ENCODE measurements at regions not wholly inside any gene's neighbourhood (a gene's known extent, or its start where the extent isn't known, plus 50 kb on each side); places are given as distances from the start of the nearest gene placed in this dataset.

GRCh38 chr1:112251766-112252506, 144.1 kb upstream of the CTTNBP2NL start:
- ChIA-PET POLR2A (no interaction called here), CTCF (interaction anchor here (0.7 kb wide), 1 partner anchor 9 kb away, joined by 3 read pairs; no protein-coding TSS in a partner anchor)
- Histone ChIP-seq H3K36me3 (ENCODE audit: control insufficient read depth in 2 of 2, insufficient read depth in 1 of 2, low read length in 2 of 2) (no peaks in the 10 kb centered on the region), H3K4me1 (ENCODE audit: control insufficient read depth, insufficient read depth, low read length) (no peaks in the 10 kb centered on the region), H3K27ac (ENCODE audit: extremely low read depth, low read depth, low read length) (no peak overlapping the region), H3K4me3 (ENCODE audit: low read depth, low read length) (no peak overlapping the region), H3K9me3 (ENCODE audit: control insufficient read depth, insufficient read depth, low read depth, low read length) (no peaks in the 10 kb centered on the region)
- TF ChIP-seq ZBTB11 (tag by site-specific recombination; conservative IDR thresholded peaks at IDR 0.05; ENCODE audit: low read depth) (no peak), GLIS1 (tag by site-specific recombination; IDR thresholded peaks at IDR 0.05) (no peak), OSR2 (tag by site-specific recombination; IDR thresholded peaks at IDR 0.05) (no peak), ZNF560 (tag by site-specific recombination; IDR thresholded peaks at IDR 0.05; ENCODE audit: borderline replicate concordance) (no peak), MZF1 (tag by site-specific recombination; IDR thresholded peaks at IDR 0.05; ENCODE audit: borderline replicate concordance) (no peak), ZNF10 (tag by site-specific recombination; IDR thresholded peaks at IDR 0.05) (no peak), ZNF157 (tag by site-specific recombination; IDR thresholded peaks at IDR 0.05) (no peak), SALL2 (tag by site-specific recombination; IDR thresholded peaks at IDR 0.05; ENCODE audit: borderline replicate concordance) (no peak), ZNF302 (tag by site-specific recombination; IDR thresholded peaks at IDR 0.05; ENCODE audit: low read depth) (no peak), AEBP2 (tag by site-specific recombination; IDR thresholded peaks at IDR 0.05; ENCODE audit: borderline replicate concordance) (no peak), ZNF223 (tag by site-specific recombination; IDR thresholded peaks at IDR 0.05) (no peak), ZNF391 (tag by site-specific recombination; IDR thresholded peaks at IDR 0.05; ENCODE audit: borderline replicate concordance, low read depth) (no peak), KLF17 (tag by site-specific recombination; IDR thresholded peaks at IDR 0.05) (no peak), ZNF776 (tag by site-specific recombination; IDR thresholded peaks at IDR 0.05; ENCODE audit: borderline replicate concordance) (no peak), ZNF140 (tag by site-specific recombination; IDR thresholded peaks at IDR 0.05) (no peak), SCRT2 (tag by site-specific recombination; IDR thresholded peaks at IDR 0.05) (no peak), ZNF76 (tag by site-specific recombination; IDR thresholded peaks at IDR 0.05; ENCODE audit: borderline replicate concordance, low read depth) (no peak), ZNF48 (tag by site-specific recombination; IDR thresholded peaks at IDR 0.05) (no peak), ZNF777 (tag by site-specific recombination; IDR thresholded peaks at IDR 0.05; ENCODE audit: borderline replicate concordance) (no peak), ZNF155 (tag by site-specific recombination; IDR thresholded peaks at IDR 0.05) (no peak)

GRCh38 chr1:112253366-112253765, 142.6 kb upstream of the CTTNBP2NL start:
- H3K4me1 ChIP-seq (ENCODE audit: control insufficient read depth, insufficient read depth, low read length) = no peaks in the 10 kb centered on the region
- no peak overlapping the region for H3K4me3 ChIP-seq (ENCODE audit: low read depth, low read length)
- POLR2A ChIA-PET = no interaction called here
- H3K9me3 ChIP-seq (ENCODE audit: control insufficient read depth, insufficient read depth, low read depth, low read length) = no peaks in the 10 kb centered on the region
- no peaks in the 10 kb centered on the region for H3K36me3 ChIP-seq (ENCODE audit: control insufficient read depth in 2 of 2, insufficient read depth in 1 of 2, low read length in 2 of 2)
- CTCF ChIA-PET = no interaction called here
- no peak overlapping the region for H3K27ac ChIP-seq (ENCODE audit: extremely low read depth, low read depth, low read length)
- no peak for TF ChIP-seq OSR2 (tag by site-specific recombination; IDR thresholded peaks at IDR 0.05)
- no peak for TF ChIP-seq ZFP3 (tag by site-specific recombination; IDR thresholded peaks at IDR 0.05; ENCODE audit: low read depth)
- no peak for TF ChIP-seq ZBTB26 (tag by site-specific recombination; optimal IDR thresholded peaks at IDR 0.05)
- TF ChIP-seq ZBTB21 (tag by site-specific recombination; IDR thresholded peaks at IDR 0.05) = no peak
- TF ChIP-seq ZNF169 (tag by site-specific recombination; IDR thresholded peaks at IDR 0.05) = no peak
- TF ChIP-seq ZNF664 (tag by site-specific recombination; IDR thresholded peaks at IDR 0.05) = no peak
- no peak for TF ChIP-seq ZNF366 (tag by site-specific recombination; conservative IDR thresholded peaks at IDR 0.05)
- TF ChIP-seq GLI4 (tag by site-specific recombination; IDR thresholded peaks at IDR 0.05) = no peak
- no peak for TF ChIP-seq ZNF670 (tag by site-specific recombination; IDR thresholded peaks at IDR 0.05; ENCODE audit: low read depth)

All from HEK293 (cell line).